ENCODE measurements at regions not wholly inside any gene's neighbourhood (a gene's known extent, or its start where the extent isn't known, plus 50 kb on each side); places are given as distances from the start of the nearest gene placed in this dataset.

DNA sequence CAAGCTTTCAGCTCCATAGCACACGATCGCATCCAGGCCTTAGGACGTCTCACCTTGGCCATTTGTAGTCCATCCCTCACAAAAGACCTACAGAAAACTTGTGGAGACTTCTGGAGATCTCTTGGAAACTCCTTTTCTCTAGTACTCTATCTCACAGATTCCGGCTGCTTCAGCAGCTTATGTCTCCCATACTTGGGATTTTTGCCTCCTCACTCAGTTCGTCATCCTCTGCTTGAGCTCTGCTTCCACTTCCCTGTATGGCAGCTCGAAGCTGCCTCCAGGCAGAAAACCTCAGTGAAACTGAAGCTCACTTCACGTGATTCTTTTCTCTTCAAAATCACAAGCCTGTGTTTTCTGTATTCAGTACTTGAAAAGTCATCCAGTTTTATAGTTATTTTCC is 178.7 kb upstream of the GDF10 start:
- Histone ChIP-seq H2BK5ac (ENCODE audit: low read depth, low read length, poor library complexity) (no peak overlapping the region), H3K4me1 (ENCODE audit: control insufficient read depth in 1 of 2, insufficient read depth in 2 of 2, low read length in 2 of 2) (peaks cover 0 to 4% of the 10 kb centered on the region in 2 experiments), H3K27me3 (ENCODE audit: insufficient read depth, low read length) (no peaks in the 10 kb centered on the region), H4K12ac (ENCODE audit: low read depth, low read length) (no peak overlapping the region), H3K36me3 (ENCODE audit: control insufficient read depth in 1 of 2, insufficient read depth in 2 of 2, low read length in 2 of 2) (no peaks in the 10 kb centered on the region), H3K79me2 (ENCODE audit: control insufficient read depth, insufficient read depth, low read length, poor library complexity) (no peaks in the 10 kb centered on the region), H3K9ac (ENCODE audit: low read length) (no peak overlapping the region), H2BK12ac (ENCODE audit: low read length) (peak overlapping the region; percentile 6), H3K27ac (ENCODE audit: low read depth, low read length) (no peak overlapping the region), H3K79me1 (ENCODE audit: low read length) (no peaks in the 10 kb centered on the region), H3K9me3 (ENCODE audit: insufficient read depth, low read depth, low read length) (no peaks in the 10 kb centered on the region), H3K4ac (ENCODE audit: low read depth, low read length) (no peak overlapping the region), H2BK120ac (ENCODE audit: insufficient read depth, low read length, poor library complexity) (no peak overlapping the region), H2AK5ac (ENCODE audit: low read length) (no peak overlapping the region), H3K4me2 (ENCODE audit: low read length) (no peak overlapping the region), H4K91ac (ENCODE audit: low read depth, low read length) (no peak overlapping the region), H3K14ac (ENCODE audit: low read length) (no peak overlapping the region), H3K23ac (ENCODE audit: low read length) (no peak overlapping the region), H3K4me3 (ENCODE audit: low read depth, low read length) (no peak overlapping the region), H4K8ac (ENCODE audit: low read depth, low read length) (no peak overlapping the region), H2AFZ (ENCODE audit: insufficient read depth, low read length, poor library complexity) (no peak overlapping the region), H3K18ac (ENCODE audit: low read length) (no peak overlapping the region)
- DNase-seq, result peak; percentile 8 to 67
- no CpG with 5 or more reads among the region's 7 CpGs for WGBS (ENCODE audit: extremely low coverage, insufficient coverage, insufficient read length)

DNA sequence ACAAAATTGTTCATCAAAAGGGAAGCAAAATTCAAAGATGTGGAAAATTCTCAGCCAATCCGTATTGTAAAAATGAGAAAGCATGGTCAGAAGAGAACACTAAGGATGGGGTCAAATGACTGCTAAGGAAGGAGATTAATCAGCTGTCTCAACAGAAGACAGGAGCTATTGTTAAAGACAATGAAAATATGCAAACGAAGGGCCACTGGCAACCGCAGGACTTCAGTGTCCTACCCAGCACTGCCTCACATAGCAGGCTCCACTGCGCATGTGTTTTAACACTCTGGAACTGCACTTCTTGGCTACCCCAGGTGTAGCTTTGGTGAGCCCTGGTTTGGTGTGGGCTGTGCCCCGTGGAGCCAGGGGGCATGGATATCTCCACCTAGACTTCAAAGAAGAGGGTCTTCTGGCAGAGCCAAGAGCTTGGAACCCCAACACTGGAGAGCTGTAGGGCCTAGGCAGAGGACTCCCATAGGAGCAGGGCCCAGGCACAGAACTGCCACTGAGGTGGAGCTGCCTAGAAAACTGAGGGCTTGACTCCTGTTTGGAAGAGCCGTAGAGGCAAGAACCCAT is 176.2 kb upstream of the GDF10 start:
- H3K9me3 ChIP-seq (ENCODE audit: insufficient read depth, low read depth, low read length), result no peaks in the 10 kb centered on the region
- H4K12ac ChIP-seq (ENCODE audit: low read depth, low read length), result no peak overlapping the region
- H3K79me1 ChIP-seq (ENCODE audit: low read length), result no peaks in the 10 kb centered on the region
- no peak overlapping the region for H2AK5ac ChIP-seq (ENCODE audit: low read length)
- H3K23ac ChIP-seq (ENCODE audit: low read length), result no peak overlapping the region
- no peak overlapping the region for H3K18ac ChIP-seq (ENCODE audit: low read length)
- no peak overlapping the region for H3K27ac ChIP-seq (ENCODE audit: low read depth, low read length)
- peaks cover 0 to 4% of the 10 kb centered on the region in 2 experiments for H3K4me1 ChIP-seq (ENCODE audit: control insufficient read depth in 1 of 2, insufficient read depth in 2 of 2, low read length in 2 of 2)
- H4K8ac ChIP-seq (ENCODE audit: low read depth, low read length), result no peak overlapping the region
- no peak overlapping the region for H3K4me3 ChIP-seq (ENCODE audit: low read depth, low read length)
- H3K9ac ChIP-seq (ENCODE audit: low read length), result no peak overlapping the region
- no CpG with 5 or more reads among the region's 6 CpGs for WGBS (ENCODE audit: extremely low coverage, insufficient coverage, insufficient read length)
- H2BK120ac ChIP-seq (ENCODE audit: insufficient read depth, low read length, poor library complexity), result no peak overlapping the region
- no peak overlapping the region for H2BK12ac ChIP-seq (ENCODE audit: low read length)
- H3K79me2 ChIP-seq (ENCODE audit: control insufficient read depth, insufficient read depth, low read length, poor library complexity), result no peaks in the 10 kb centered on the region
- DNase-seq, result no peak
- H3K36me3 ChIP-seq (ENCODE audit: control insufficient read depth in 1 of 2, insufficient read depth in 2 of 2, low read length in 2 of 2), result no peaks in the 10 kb centered on the region
- no peak overlapping the region for H2BK5ac ChIP-seq (ENCODE audit: low read depth, low read length, poor library complexity)
- no peak overlapping the region for H3K14ac ChIP-seq (ENCODE audit: low read length)
- H4K91ac ChIP-seq (ENCODE audit: low read depth, low read length), result no peak overlapping the region
- no peak overlapping the region for H3K4ac ChIP-seq (ENCODE audit: low read depth, low read length)
- no peaks in the 10 kb centered on the region for H3K27me3 ChIP-seq (ENCODE audit: insufficient read depth, low read length)
- H3K4me2 ChIP-seq (ENCODE audit: low read length), result no peak overlapping the region
- no peak overlapping the region for H2AFZ ChIP-seq (ENCODE audit: insufficient read depth, low read length, poor library complexity)

- Histone ChIP-seq H3K23ac (ENCODE audit: low read length) (no peak overlapping the region), H3K14ac (ENCODE audit: low read length) (no peak overlapping the region), H3K9ac (ENCODE audit: low read length) (no peak overlapping the region), H3K79me2 (ENCODE audit: control insufficient read depth, insufficient read depth, low read length, poor library complexity) (no peaks in the 10 kb centered on the region), H3K36me3 (ENCODE audit: control insufficient read depth in 1 of 2, insufficient read depth in 2 of 2, low read length in 2 of 2) (no peaks in the 10 kb centered on the region), H4K91ac (ENCODE audit: low read depth, low read length) (no peak overlapping the region), H2BK120ac (ENCODE audit: insufficient read depth, low read length, poor library complexity) (no peak overlapping the region), H3K18ac (ENCODE audit: low read length) (no peak overlapping the region), H3K79me1 (ENCODE audit: low read length) (no peaks in the 10 kb centered on the region), H3K4me3 (ENCODE audit: low read depth, low read length) (no peak overlapping the region), H2AK5ac (ENCODE audit: low read length) (no peak overlapping the region), H3K9me3 (ENCODE audit: insufficient read depth, low read depth, low read length) (no peaks in the 10 kb centered on the region), H2BK5ac (ENCODE audit: low read depth, low read length, poor library complexity) (no peak overlapping the region), H4K12ac (ENCODE audit: low read depth, low read length) (no peak overlapping the region), H3K4ac (ENCODE audit: low read depth, low read length) (no peak overlapping the region), H3K27ac (ENCODE audit: low read depth, low read length) (no peak overlapping the region), H3K4me2 (ENCODE audit: low read length) (no peak overlapping the region), H3K27me3 (ENCODE audit: insufficient read depth, low read length) (no peaks in the 10 kb centered on the region), H4K8ac (ENCODE audit: low read depth, low read length) (no peak overlapping the region), H2BK12ac (ENCODE audit: low read length) (no peak overlapping the region), H3K4me1 (ENCODE audit: control insufficient read depth in 1 of 2, insufficient read depth in 2 of 2, low read length in 2 of 2) (no peaks in the 10 kb centered on the region), H2AFZ (ENCODE audit: insufficient read depth, low read length, poor library complexity) (no peak overlapping the region)
- no peak for DNase-seq
- no CpG with 5 or more reads among the region's 5 CpGs for WGBS (ENCODE audit: extremely low coverage, insufficient coverage, insufficient read length)
These were observed 172.7 kb upstream of the GDF10 start for GRCh38 chr10:47127188-47127785.

GRCh38 chr10:47130491-47130890 is 169.5 kb upstream of the GDF10 start:
- H2AK5ac ChIP-seq (ENCODE audit: low read length), result no peak overlapping the region
- H3K9ac ChIP-seq (ENCODE audit: low read length), result no peak overlapping the region
- H4K12ac ChIP-seq (ENCODE audit: low read depth, low read length), result no peak overlapping the region
- no peak overlapping the region for H3K14ac ChIP-seq (ENCODE audit: low read length)
- no peak overlapping the region for H4K91ac ChIP-seq (ENCODE audit: low read depth, low read length)
- H3K9me3 ChIP-seq (ENCODE audit: insufficient read depth, low read depth, low read length), result no peaks in the 10 kb centered on the region
- H3K27ac ChIP-seq (ENCODE audit: low read depth, low read length), result no peak overlapping the region
- no peak overlapping the region for H3K23ac ChIP-seq (ENCODE audit: low read length)
- H3K4me3 ChIP-seq (ENCODE audit: low read depth, low read length), result no peak overlapping the region
- H2AFZ ChIP-seq (ENCODE audit: insufficient read depth, low read length, poor library complexity), result no peak overlapping the region
- no peak overlapping the region for H4K8ac ChIP-seq (ENCODE audit: low read depth, low read length)
- H3K4me1 ChIP-seq (ENCODE audit: control insufficient read depth in 1 of 2, insufficient read depth in 2 of 2, low read length in 2 of 2), result no peaks in the 10 kb centered on the region
- no peak overlapping the region for H3K4ac ChIP-seq (ENCODE audit: low read depth, low read length)
- no peak overlapping the region for H2BK120ac ChIP-seq (ENCODE audit: insufficient read depth, low read length, poor library complexity)
- no peak overlapping the region for H3K18ac ChIP-seq (ENCODE audit: low read length)
- no peaks in the 10 kb centered on the region for H3K79me2 ChIP-seq (ENCODE audit: control insufficient read depth, insufficient read depth, low read length, poor library complexity)
- no peak overlapping the region for H2BK5ac ChIP-seq (ENCODE audit: low read depth, low read length, poor library complexity)
- no peak overlapping the region for H2BK12ac ChIP-seq (ENCODE audit: low read length)
- no peaks in the 10 kb centered on the region for H3K79me1 ChIP-seq (ENCODE audit: low read length)
- no peak for DNase-seq
- H3K4me2 ChIP-seq (ENCODE audit: low read length), result no peak overlapping the region
- no peaks in the 10 kb centered on the region for H3K27me3 ChIP-seq (ENCODE audit: insufficient read depth, low read length)
- H3K36me3 ChIP-seq (ENCODE audit: control insufficient read depth in 1 of 2, insufficient read depth in 2 of 2, low read length in 2 of 2), result no peaks in the 10 kb centered on the region
